WERI-Rb-1 (cell line): ENCODE measurements at regions not wholly inside any gene's neighbourhood (a gene's known extent, or its start where the extent isn't known, plus 50 kb on each side); places are given as distances from the start of the nearest gene placed in this dataset.

Experiments used
- DNase-seq: peaks from one replicate; pipeline ENCODE4 v3.0.0-alpha.2; 2020
- H3K27ac ChIP-seq: fragments of 250-450 bp; sonication (Bioruptor Pico); 2 replicates; pipeline ENCODE4 v1.5.1; 2020; ENCODE audit warnings: mild to moderate bottlenecking, moderate library complexity
- H3K27me3 ChIP-seq: fragments of 250-450 bp; sonication (Bioruptor Pico); 2 replicates; pipeline ENCODE4 v1.5.1; 2021; ENCODE audit warnings: mild to moderate bottlenecking, low read depth, moderate library complexity; ENCODE audit not compliant: insufficient read depth, severe bottlenecking
- H3K36me3 ChIP-seq: fragments of 250-450 bp; sonication (Bioruptor Pico); 2 replicates; pipeline ENCODE4 v1.5.1; 2020; ENCODE audit warnings: mild to moderate bottlenecking, moderate library complexity
- H3K4me3 ChIP-seq: 2 replicates; pipeline ENCODE4 v1.5.1; 2011; ENCODE audit warnings: low read depth, mild to moderate bottlenecking, control low read depth, low read length
- H3K9me3 ChIP-seq: fragments of 250-450 bp; sonication (Bioruptor Pico); 2 replicates; pipeline ENCODE4 v1.5.1; 2021; ENCODE audit warnings: mild to moderate bottlenecking, moderate library complexity; ENCODE audit not compliant: severe bottlenecking
- CTCF ChIP-seq: IDR thresholded peaks from 2 replicates; pipeline ENCODE4 v1.5.1; 2011; ENCODE audit warnings: low read depth, mild to moderate bottlenecking, control low read depth, inconsistent platforms, low read length

- TF ChIP-seq CTCF = no peak
- Histone ChIP-seq H3K27me3 (no peaks in the 10 kb centered on the region), H3K27ac (no peak overlapping the region), H3K9me3 (no peaks in the 10 kb centered on the region), H3K4me3 (no peak overlapping the region), H3K36me3 (no peaks in the 10 kb centered on the region)
- DNase-seq = no peak
Observed at GRCh38 chr5:158531860-158532259, 567.9 kb downstream of the EBF1 start.

DNA sequence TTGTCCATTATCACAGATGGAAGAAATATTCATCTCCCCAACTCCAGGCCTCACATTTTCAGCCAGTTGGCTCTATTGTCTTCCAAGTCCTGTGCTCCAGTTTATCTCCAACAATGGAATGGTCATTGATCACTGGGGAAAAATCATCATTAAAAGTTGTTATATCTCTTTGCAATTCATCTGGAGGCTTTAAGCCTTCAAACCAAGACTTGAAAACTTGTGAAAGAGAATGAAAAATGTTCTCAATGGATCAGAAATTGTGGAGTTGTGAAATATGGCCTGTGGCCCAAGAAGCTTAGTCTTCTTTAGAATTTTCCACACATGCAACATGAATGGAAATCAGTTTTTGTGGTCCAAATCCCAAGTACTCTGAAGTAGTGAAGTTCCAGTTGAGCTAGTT is 569.6 kb downstream of the EBF1 start:
- Histone ChIP-seq H3K27me3 (no peaks in the 10 kb centered on the region), H3K4me3 (no peak overlapping the region), H3K27ac (no peak overlapping the region), H3K9me3 (no peaks in the 10 kb centered on the region), H3K36me3 (no peaks in the 10 kb centered on the region)
- no peak for DNase-seq
- no peak for TF ChIP-seq CTCF

GRCh38 chr5:158529454-158529853 is 570.3 kb downstream of the EBF1 start:
- Histone ChIP-seq H3K9me3 (no peaks in the 10 kb centered on the region), H3K4me3 (no peak overlapping the region), H3K36me3 (no peaks in the 10 kb centered on the region), H3K27me3 (no peaks in the 10 kb centered on the region), H3K27ac (no peak overlapping the region)
- no peak for TF ChIP-seq CTCF
- DNase-seq = no peak

- DNase-seq = no peak
- TF ChIP-seq CTCF = no peak
- Histone ChIP-seq H3K27ac (no peak overlapping the region), H3K4me3 (no peak overlapping the region), H3K36me3 (no peaks in the 10 kb centered on the region), H3K27me3 (no peaks in the 10 kb centered on the region), H3K9me3 (no peaks in the 10 kb centered on the region)
Observed at GRCh38 chr5:158525663-158526062, 574.1 kb downstream of the EBF1 start.

DNA sequence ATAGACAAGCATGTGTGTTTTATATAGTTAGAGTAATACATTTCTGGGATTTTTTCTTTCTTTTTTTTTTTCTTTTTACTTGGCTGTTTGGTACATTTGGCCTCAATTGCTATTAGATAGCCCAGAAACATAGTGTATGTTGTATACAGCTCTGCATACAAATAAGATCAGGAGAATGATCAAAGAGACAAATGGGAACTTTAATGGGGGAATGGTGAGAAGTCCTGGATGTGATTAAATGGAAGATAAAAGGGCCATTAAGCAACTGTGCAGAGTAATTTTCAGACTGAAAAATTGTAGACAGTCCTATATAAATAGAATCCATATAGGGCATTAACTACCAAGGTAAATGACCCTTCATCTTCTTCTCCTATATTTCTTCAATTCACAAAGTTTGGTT is 575.6 kb downstream of the EBF1 start:
- H3K27me3 ChIP-seq = no peaks in the 10 kb centered on the region
- no peak overlapping the region for H3K27ac ChIP-seq
- no peaks in the 10 kb centered on the region for H3K36me3 ChIP-seq
- no peak for TF ChIP-seq CTCF
- H3K9me3 ChIP-seq = no peaks in the 10 kb centered on the region
- no peak overlapping the region for H3K4me3 ChIP-seq
- DNase-seq = no peak

- no peak for DNase-seq
- Histone ChIP-seq H3K27me3 (no peaks in the 10 kb centered on the region), H3K9me3 (no peaks in the 10 kb centered on the region), H3K4me3 (no peak overlapping the region), H3K36me3 (no peaks in the 10 kb centered on the region), H3K27ac (no peak overlapping the region)
- TF ChIP-seq CTCF = no peak
Observed at GRCh38 chr5:158522776-158523175, 576.9 kb downstream of the EBF1 start.
